ENCODE measurements at regions not wholly inside any gene's neighbourhood (a gene's known extent, or its start where the extent isn't known, plus 50 kb on each side); places are given as distances from the start of the nearest gene placed in this dataset.

- no peak for TF ChIP-seq CTCF (IDR thresholded peaks at IDR 0.05; ENCODE audit: insufficient read depth, low read depth, low read length)
- peak; percentile 53 for DNase-seq (ENCODE audit: low read depth)
These were observed 770.8 kb upstream of the SOX9 start for GRCh38 chr17:71349908-71350600.

DNA sequence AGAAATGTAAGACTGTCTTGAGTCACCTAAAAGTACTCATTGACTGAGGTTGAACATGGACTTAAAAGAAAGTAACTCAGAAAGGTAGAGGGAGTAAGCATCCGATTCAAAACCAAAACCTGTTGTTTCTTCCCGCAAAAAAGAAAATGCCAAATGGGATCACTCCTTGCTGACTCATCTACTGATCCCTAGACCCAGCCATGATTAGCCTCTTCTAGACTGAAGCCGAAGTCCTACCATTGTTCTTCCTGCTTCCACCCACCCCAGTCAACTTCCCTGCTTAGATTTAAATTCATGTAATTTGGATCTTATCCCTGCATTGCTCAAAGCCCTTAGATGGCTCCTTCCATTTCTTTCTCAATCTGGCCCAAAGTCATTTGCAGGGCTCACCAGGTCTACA, 760.5 kb upstream of the SOX9 start:
- no peak for TF ChIP-seq CTCF (IDR thresholded peaks at IDR 0.05; ENCODE audit: insufficient read depth, low read depth, low read length)
- no peak overlapping the region for H3K4me3 ChIP-seq (ENCODE audit: low read depth, low read length)
- DNase-seq (ENCODE audit: low read depth), result no peak

More at GRCh38 chr17:71349908-71350600, 770.8 kb upstream of the SOX9 start:
- H3K4me3 ChIP-seq (ENCODE audit: low read depth, low read length), result no peak overlapping the region

- no peak overlapping the region for H3K4me3 ChIP-seq (ENCODE audit: low read depth, low read length)
- no peak for TF ChIP-seq CTCF (IDR thresholded peaks at IDR 0.05; ENCODE audit: insufficient read depth, low read depth, low read length)
- DNase-seq (ENCODE audit: low read depth), result peak; percentile 65
These were observed 759.0 kb upstream of the SOX9 start for GRCh38 chr17:71361656-71362450.

GRCh38 chr17:71363661-71364060, 757.2 kb upstream of the SOX9 start:
- H3K4me3 ChIP-seq (ENCODE audit: low read depth, low read length), result no peak overlapping the region
- no peak for DNase-seq (ENCODE audit: low read depth)
- no peak for TF ChIP-seq CTCF (IDR thresholded peaks at IDR 0.05; ENCODE audit: insufficient read depth, low read depth, low read length)

- no peak for DNase-seq (ENCODE audit: low read depth)
- no peak for TF ChIP-seq CTCF (IDR thresholded peaks at IDR 0.05; ENCODE audit: insufficient read depth, low read depth, low read length)
- no peak overlapping the region for H3K4me3 ChIP-seq (ENCODE audit: low read depth, low read length)
These were observed 749.0 kb upstream of the SOX9 start for GRCh38 chr17:71371809-71372208.

DNA sequence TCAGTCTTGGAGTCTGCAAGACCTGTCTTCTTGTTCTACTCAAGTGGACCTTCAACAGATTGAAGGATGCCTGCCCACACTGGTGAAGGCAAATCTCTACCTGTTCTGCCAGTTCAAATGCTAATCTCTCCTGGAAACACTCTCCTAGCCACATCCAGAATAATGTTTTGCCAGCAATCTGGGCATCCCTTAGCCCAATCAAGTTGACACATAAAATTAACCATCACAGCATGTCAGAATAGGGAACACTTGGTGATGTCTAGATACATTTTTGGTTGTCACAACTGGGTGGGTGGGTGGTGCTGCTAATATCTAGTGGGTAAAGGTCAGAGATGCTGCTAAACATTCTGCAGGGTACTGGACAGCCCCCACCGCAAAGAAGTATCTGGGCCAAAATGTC, 744.9 kb upstream of the SOX9 start:
- H3K4me3 ChIP-seq (ENCODE audit: low read depth, low read length), result no peak overlapping the region
- no peak for TF ChIP-seq CTCF (IDR thresholded peaks at IDR 0.05; ENCODE audit: insufficient read depth, low read depth, low read length)
- DNase-seq (ENCODE audit: low read depth), result no peak

Data from fibroblast of villous mesenchyme (primary cell).